Upper lobe of left lung (tissue), 6 donors: ENCODE measurements at regions not wholly inside any gene's neighbourhood (a gene's known extent, or its start where the extent isn't known, plus 50 kb on each side); places are given as distances from the start of the nearest gene placed in this dataset.

ENCODE experiments used
- ATAC-seq, 2 donors: fragments of 200-7000 bp; cut with Tn5 transposase; one replicate each; pipeline ENCODE4 v1.9.1; 2022; ENCODE audit warnings: mild to moderate bottlenecking in 2 of 2, moderate library complexity in 2 of 2; ENCODE audit not compliant: low FRiP score in 2 of 2
- DNase-seq, 2 donors: peaks; one replicate each; pipeline ENCODE4 v3.0.0-alpha.2; 2019 to 2020
- H3K27ac ChIP-seq, 4 donors: fragments of 200-600 bp; sonication (generic); one replicate each; pipeline ENCODE4 v1.5.1; 2016 to 2019
- H3K27me3 ChIP-seq, 4 donors: fragments of 200-600 bp; sonication (generic); one replicate each; pipeline ENCODE4 v1.5.1; 2017 to 2019
- H3K36me3 ChIP-seq, 4 donors: fragments of 200-600 bp; sonication (generic); one replicate each; pipeline ENCODE4 v1.5.1; 2016 to 2019
- H3K4me1 ChIP-seq, 4 donors: fragments of 200-600 bp; sonication (generic); one replicate each; pipeline ENCODE4 v1.5.1; 2018 to 2019
- H3K4me3 ChIP-seq, 4 donors: fragments of 200-600 bp; sonication (generic); one replicate each; pipeline ENCODE4 v1.5.1; 2017 to 2019; ENCODE audit warnings: mild to moderate bottlenecking in 2 of 4, moderate library complexity in 1 of 4
- H3K9me3 ChIP-seq, 4 donors: fragments of 200-600 bp; sonication (generic); one replicate each; pipeline ENCODE4 v1.5.1; 2018 to 2019
- EP300 ChIP-seq, 4 donors: sonication (generic); formaldehyde crosslinking; IDR thresholded peaks; one replicate each; pipeline ENCODE4 v1.5.1; 2017; ENCODE audit warnings: antibody characterized with exemption in 4 of 4, control low read depth in 2 of 4
- POLR2A ChIP-seq, 4 donors: fragments of 450-650 bp; IDR thresholded peaks; one replicate each; pipeline ENCODE4 v1.5.1; 2016 to 2017; ENCODE audit warnings: antibody characterized with exemption in 4 of 4, mild to moderate bottlenecking in 2 of 4
- POLR2AphosphoS5 ChIP-seq, 2 donors: sonication (generic); formaldehyde crosslinking; IDR thresholded peaks; one replicate each; pipeline ENCODE4 v1.5.1; 2017; ENCODE audit warnings: antibody characterized with exemption in 2 of 2
- WGBS, 2 donors: methylation state at CpG; one replicate each; pipeline ENCODE4 v1.1.5; 2017 to 2018; 5-methylcytosine and 5-hydroxymethylcytosine counted together
- TF ChIP-seq, protein P1 (sequence below), 6 experiments: fragments of 450-650 bp in 4 of 6; fragments of 200-600 bp in 2 of 6; sonication (generic) in 2 of 6; IDR thresholded peaks; one replicate each; pipeline ENCODE4 v1.5.1; 2016 to 2019; ENCODE audit warnings: antibody characterized with exemption in 6 of 6
- donor health status: DM: no; HTN: no; CAD: no; lungs with moderate emphysema.
- donor health status: DM: no; HTN: yes; CAD: no; lungs with severe emphysema.

DNA sequence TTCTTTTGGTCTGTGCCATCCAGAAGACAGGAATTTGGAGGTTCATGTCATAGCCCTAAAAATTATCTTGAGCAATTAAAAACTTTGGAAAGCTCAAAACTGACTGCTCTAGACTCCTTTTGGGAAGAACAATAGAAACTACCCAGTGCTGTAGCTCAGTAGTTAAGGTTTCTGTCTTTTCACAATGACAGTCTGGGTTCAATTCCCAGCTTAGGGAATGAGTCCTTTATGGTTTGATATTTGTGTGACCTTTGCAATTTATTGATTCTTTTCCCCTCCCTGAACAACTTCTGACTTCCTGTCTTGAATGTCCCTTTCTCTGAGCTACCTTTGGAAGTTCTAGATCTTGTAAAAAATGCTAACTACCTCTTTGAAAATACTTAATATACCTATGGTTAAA, 603.3 kb upstream of the IGFBP3 start:
- H3K36me3 ChIP-seq, result no peaks in the 10 kb centered on the region
- H3K27me3 ChIP-seq, result no peaks in the 10 kb centered on the region
- DNase-seq (no peak), ATAC-seq (no peak)
- H3K4me1 ChIP-seq, result no peaks in the 10 kb centered on the region
- H3K4me3 ChIP-seq, result no peak overlapping the region
- H3K9me3 ChIP-seq, result peaks cover 0 to 11% (median 3%) of the 10 kb centered on the region in 4 donors
- no peak overlapping the region for H3K27ac ChIP-seq
- no peak for TF ChIP-seq EP300 (IDR thresholded peaks at IDR 0.05)
- TF ChIP-seq POLR2A (IDR thresholded peaks at IDR 0.05), result no peak
- TF ChIP-seq, protein P1, sequence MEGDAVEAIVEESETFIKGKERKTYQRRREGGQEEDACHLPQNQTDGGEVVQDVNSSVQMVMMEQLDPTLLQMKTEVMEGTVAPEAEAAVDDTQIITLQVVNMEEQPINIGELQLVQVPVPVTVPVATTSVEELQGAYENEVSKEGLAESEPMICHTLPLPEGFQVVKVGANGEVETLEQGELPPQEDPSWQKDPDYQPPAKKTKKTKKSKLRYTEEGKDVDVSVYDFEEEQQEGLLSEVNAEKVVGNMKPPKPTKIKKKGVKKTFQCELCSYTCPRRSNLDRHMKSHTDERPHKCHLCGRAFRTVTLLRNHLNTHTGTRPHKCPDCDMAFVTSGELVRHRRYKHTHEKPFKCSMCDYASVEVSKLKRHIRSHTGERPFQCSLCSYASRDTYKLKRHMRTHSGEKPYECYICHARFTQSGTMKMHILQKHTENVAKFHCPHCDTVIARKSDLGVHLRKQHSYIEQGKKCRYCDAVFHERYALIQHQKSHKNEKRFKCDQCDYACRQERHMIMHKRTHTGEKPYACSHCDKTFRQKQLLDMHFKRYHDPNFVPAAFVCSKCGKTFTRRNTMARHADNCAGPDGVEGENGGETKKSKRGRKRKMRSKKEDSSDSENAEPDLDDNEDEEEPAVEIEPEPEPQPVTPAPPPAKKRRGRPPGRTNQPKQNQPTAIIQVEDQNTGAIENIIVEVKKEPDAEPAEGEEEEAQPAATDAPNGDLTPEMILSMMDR (IDR thresholded peaks at IDR 0.05), result no peak
- TF ChIP-seq POLR2AphosphoS5 (IDR thresholded peaks at IDR 0.05), result no peak

DNA sequence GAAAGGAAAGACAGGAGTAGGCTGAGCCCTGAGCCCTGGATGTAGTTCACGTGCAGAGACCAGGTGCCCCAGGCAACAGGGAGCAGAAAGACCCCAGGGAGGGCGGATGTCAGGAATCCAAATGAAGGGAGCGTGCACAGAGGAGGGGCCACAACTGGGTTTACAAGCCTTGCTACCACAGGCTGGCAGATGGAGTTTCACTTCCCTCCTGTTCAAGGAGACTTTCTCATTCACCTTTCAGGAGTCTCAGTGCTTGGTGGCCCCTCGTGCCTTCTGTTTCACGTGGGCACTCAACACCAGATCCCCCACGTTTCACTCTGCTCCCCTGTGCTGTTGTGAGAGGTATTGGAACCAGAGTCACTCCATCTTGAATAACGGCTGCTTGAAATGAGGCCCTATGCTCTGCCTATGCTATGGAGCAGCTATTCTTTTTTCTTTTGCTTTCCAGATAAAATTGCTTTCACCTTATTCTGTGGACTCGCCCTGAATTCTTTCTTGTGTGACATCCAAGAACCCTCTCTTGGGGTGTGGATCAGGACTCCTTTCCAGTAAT, 601.4 kb upstream of the IGFBP3 start:
- no peak overlapping the region for H3K4me3 ChIP-seq
- DNase-seq (no peak), ATAC-seq (no peak)
- H3K36me3 ChIP-seq, result no peaks in the 10 kb centered on the region
- TF ChIP-seq POLR2AphosphoS5 (IDR thresholded peaks at IDR 0.05) (no peak), EP300 (IDR thresholded peaks at IDR 0.05) (no peak), POLR2A (IDR thresholded peaks at IDR 0.05) (no peak)
- TF ChIP-seq, protein P1 (IDR thresholded peaks at IDR 0.05), result no peak
- no peaks in the 10 kb centered on the region for H3K4me1 ChIP-seq
- H3K9me3 ChIP-seq, result peaks cover 0 to 4% (median 1%) of the 10 kb centered on the region in 4 donors
- no peaks in the 10 kb centered on the region for H3K27me3 ChIP-seq
- no peak overlapping the region for H3K27ac ChIP-seq
- 79 to 89% methylated on average over 8 of the region's 8 CpGs for WGBS, 2 donors

DNA sequence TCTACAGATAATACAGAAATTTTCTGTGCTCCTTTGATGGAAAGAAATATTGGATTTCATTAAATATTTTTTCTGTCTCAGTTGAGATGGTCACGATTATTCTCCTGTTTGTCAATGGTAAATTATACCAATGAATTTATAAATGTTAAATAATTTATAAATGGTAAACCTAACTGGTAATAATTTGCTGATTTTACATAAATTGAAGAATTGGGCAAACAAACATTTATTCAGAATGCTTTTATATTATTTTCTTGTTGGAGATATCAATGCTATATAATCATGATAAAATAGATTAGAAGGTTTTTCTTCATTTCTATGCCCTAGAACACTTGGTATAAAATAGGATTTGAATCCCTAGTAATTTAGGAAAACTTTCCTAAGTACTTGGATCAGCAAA, 597.6 kb upstream of the IGFBP3 start:
- Histone ChIP-seq H3K4me1 (no peaks in the 10 kb centered on the region), H3K27ac (no peak overlapping the region), H3K4me3 (no peak overlapping the region), H3K36me3 (no peaks in the 10 kb centered on the region), H3K9me3 (no peaks in the 10 kb centered on the region), H3K27me3 (no peaks in the 10 kb centered on the region)
- DNase-seq (no peak), ATAC-seq (no peak)
- TF ChIP-seq, protein P1 (IDR thresholded peaks at IDR 0.05), result no peak
- TF ChIP-seq EP300 (IDR thresholded peaks at IDR 0.05) (no peak), POLR2AphosphoS5 (IDR thresholded peaks at IDR 0.05) (no peak), POLR2A (IDR thresholded peaks at IDR 0.05) (no peak)
- WGBS, 2 donors, result 85 to 86% methylated on average over 1 of the region's 1 CpG

DNA sequence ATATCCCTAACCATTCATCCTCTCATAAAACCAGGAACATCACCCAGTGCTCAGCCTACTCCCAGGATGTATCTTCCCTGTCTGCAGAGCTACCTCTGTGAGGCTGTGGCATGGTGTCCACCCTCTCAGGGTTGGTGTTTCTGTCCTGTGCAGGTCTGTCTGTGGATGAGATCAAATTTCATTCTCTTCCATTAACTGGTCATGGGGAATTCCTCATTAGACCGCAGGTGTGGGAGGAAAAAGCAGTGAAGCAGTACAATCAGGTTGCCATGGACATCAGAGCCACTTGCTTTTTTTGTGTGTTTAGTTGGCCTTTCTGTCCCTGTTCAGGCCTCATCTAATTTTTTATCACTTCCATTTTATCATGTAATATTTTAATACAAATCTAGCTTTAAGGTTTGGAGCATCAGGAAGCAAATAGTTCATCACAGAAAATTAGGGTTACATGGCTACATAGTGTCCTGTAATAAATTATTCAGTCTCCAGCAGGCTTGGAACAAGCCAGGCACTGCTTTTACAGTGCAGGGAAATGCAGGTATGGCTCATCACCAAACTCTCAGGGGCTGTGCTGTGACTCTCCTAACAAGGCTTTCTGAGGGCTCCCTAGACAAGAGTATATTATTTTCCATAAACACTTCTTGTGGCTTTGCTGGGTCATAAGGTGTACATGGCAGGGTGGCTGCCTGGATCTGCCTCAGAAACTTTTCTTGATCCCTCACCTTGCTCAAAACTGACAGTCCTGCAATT, 594.9 kb upstream of the IGFBP3 start:
- Histone ChIP-seq H3K27me3 (no peaks in the 10 kb centered on the region), H3K27ac (no peak overlapping the region), H3K4me1 (no peaks in the 10 kb centered on the region), H3K9me3 (no peaks in the 10 kb centered on the region), H3K36me3 (no peaks in the 10 kb centered on the region), H3K4me3 (no peak overlapping the region)
- no peak for TF ChIP-seq POLR2AphosphoS5 (IDR thresholded peaks at IDR 0.05)
- no peak for TF ChIP-seq EP300 (IDR thresholded peaks at IDR 0.05)
- TF ChIP-seq, protein P1 (IDR thresholded peaks at IDR 0.05), result no peak
- TF ChIP-seq POLR2A (IDR thresholded peaks at IDR 0.05), result no peak
- DNase-seq (no peak), ATAC-seq (no peak)
- whole genome bisulfite sequencing, 2 donors, result 50 to 54% methylated on average over 1 of the region's 1 CpG

DNA sequence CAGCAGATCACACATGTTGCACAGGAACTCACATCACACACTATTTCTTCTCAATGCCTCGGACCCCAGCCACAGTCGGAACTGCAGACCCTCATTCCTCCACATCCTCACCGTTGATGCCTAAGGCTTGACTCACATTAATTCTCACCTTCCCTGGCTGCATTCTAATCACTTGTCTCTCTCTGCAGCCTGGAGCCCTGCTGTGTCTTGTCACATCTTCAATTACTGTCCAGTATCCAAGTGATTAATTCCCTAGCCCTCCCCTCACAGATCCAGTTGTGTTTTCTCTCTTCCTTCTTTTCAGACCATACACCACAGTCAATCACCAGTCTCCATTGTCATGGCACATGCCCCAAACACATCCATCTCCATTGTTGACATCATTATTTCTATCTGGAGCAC, 592.4 kb upstream of the IGFBP3 start:
- H3K27me3 ChIP-seq, result no peaks in the 10 kb centered on the region
- no peaks in the 10 kb centered on the region for H3K4me1 ChIP-seq
- TF ChIP-seq EP300 (IDR thresholded peaks at IDR 0.05) (no peak), POLR2AphosphoS5 (IDR thresholded peaks at IDR 0.05) (no peak), POLR2A (IDR thresholded peaks at IDR 0.05) (no peak)
- TF ChIP-seq, protein P1 (IDR thresholded peaks at IDR 0.05), result no peak
- no peaks in the 10 kb centered on the region for H3K9me3 ChIP-seq
- no peak overlapping the region for H3K27ac ChIP-seq
- DNase-seq (no peak), ATAC-seq (no peak)
- H3K36me3 ChIP-seq, result no peaks in the 10 kb centered on the region
- WGBS, 2 donors, result 40 to 45% methylated on average over 3 of the region's 3 CpGs
- no peak overlapping the region for H3K4me3 ChIP-seq
